Adrenal gland (tissue), 9 donors: ENCODE measurements at regions not wholly inside any gene's neighbourhood (a gene's known extent, or its start where the extent isn't known, plus 50 kb on each side); places are given as distances from the start of the nearest gene placed in this dataset.

Source experiments
- DNase-seq, 7 donors: peaks; one replicate each; pipeline ENCODE4 v3.0.0-alpha.2; 2019 to 2020
- H3K27ac ChIP-seq, 5 donors: fragments of 200-600 bp; sonication (generic) in 4 of 5; 1 replicate in 3 of 5; 2 replicates in 2 of 5; pipeline versions ENCODE4 v1.5.1 to v1.8.0; 2016 to 2020; ENCODE audit warnings: mild to moderate bottlenecking in 1 of 5
- H3K27me3 ChIP-seq: fragments of 200-600 bp; 2 replicates; pipeline ENCODE4 v1.8.0; 2021
- H3K36me3 ChIP-seq, 2 donors: fragments of 200-600 bp; replicated peaks in 1 of 2; 1 replicate in 1 of 2; 2 replicates in 1 of 2; pipeline versions ENCODE4 v1.5.1 to v1.8.0; 2018 to 2022
- H3K4me1 ChIP-seq, 2 donors: fragments of 200-600 bp; replicated peaks in 1 of 2; 1 replicate in 1 of 2; 2 replicates in 1 of 2; pipeline versions ENCODE4 v1.5.1 to v1.8.0; 2018 to 2021
- H3K4me3 ChIP-seq, 4 donors: fragments of 200-600 bp; sonication (generic) in 3 of 4; one replicate each; pipeline ENCODE4 v1.5.1; 2016 to 2018
- H3K9me3 ChIP-seq, 3 donors: fragments of 200-600 bp; sonication (generic) in 1 of 3; replicated peaks in 1 of 3; 1 replicate in 2 of 3; 2 replicates in 1 of 3; pipeline versions ENCODE4 v1.5.1 to v1.8.0; 2016 to 2021
- POLR2A ChIP-seq, 2 donors: fragments of 450-650 bp; IDR thresholded peaks; one replicate each; pipeline ENCODE4 v1.6.1; 2017; ENCODE audit warnings: antibody characterized with exemption in 2 of 2, mild to moderate bottlenecking in 2 of 2, moderate library complexity in 1 of 2
- WGBS, 4 donors: extraction: QIAGEN DNeasy Blood & Tissue Kit in 2 of 4; methylation state at CpG; one replicate each; pipeline versions ENCODE4 v1.1.5 to v1.1.7; 2013 to 2017; 5-methylcytosine and 5-hydroxymethylcytosine counted together
- intact Hi-C, 2 donors: fragments of 100-400 bp; cut with DNase I; formaldehyde crosslinking; loops; one replicate each; pipeline versions ENCODE4 v1.14.1 to v1.15.0; 2022 to 2023
- TF ChIP-seq, protein P1 (sequence below), 6 experiments: fragments of 450-650 bp in 4 of 6; fragments of 200-600 bp in 2 of 6; sonication (generic) in 1 of 6; IDR thresholded peaks; 1 replicate in 5 of 6; 2 replicates in 1 of 6; pipeline versions ENCODE4 v1.5.1 to v1.8.0; 2016 to 2021; ENCODE audit warnings: antibody characterized with exemption in 6 of 6, mild to moderate bottlenecking in 2 of 6, moderate library complexity in 1 of 6
- donor health status: healthy with polysubstance abuse.
- donor health status: Bipolar disorder and iron deficiency.
- donor health status: DM: yes; HTN: yes; CAD: no.
- donor health status: DM: no; HTN: no; CAD: no.
- donor health status: DM: no; HTN: no; CAD: no.

DNA sequence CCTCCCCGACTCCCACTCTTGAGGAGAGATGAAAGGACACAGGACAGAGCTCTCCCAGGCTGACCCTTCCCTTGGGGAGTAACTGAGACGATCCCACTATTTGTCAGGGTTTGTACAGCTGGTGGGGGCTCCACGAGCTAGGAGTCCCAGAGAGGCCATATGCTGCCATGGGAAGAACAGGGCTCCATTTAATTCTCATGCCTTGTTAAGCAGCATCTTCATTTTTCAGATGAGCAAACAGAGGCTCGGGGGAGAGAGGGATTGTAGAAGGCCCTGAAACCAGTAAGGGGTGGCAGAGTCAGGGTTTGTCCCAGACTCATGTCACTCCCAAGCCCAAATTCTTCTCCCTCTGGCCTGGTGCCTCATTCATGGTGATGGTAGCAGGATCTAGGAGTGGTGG lies 176.4 kb downstream of the NSG2 start:
- WGBS, 4 donors, result 73 to 86% (median 81%) methylated on average over 3 to 4 of the region's 4 CpGs
- Histone ChIP-seq H3K9me3 (no peaks in the 10 kb centered on the region), H3K27me3 (peaks cover 3% of the 10 kb centered on the region), H3K4me3 (no peak overlapping the region), H3K27ac (no peak overlapping the region), H3K36me3 (no peaks in the 10 kb centered on the region), H3K4me1 (no peaks in the 10 kb centered on the region)
- no peak for DNase-seq
- TF ChIP-seq, protein P1, sequence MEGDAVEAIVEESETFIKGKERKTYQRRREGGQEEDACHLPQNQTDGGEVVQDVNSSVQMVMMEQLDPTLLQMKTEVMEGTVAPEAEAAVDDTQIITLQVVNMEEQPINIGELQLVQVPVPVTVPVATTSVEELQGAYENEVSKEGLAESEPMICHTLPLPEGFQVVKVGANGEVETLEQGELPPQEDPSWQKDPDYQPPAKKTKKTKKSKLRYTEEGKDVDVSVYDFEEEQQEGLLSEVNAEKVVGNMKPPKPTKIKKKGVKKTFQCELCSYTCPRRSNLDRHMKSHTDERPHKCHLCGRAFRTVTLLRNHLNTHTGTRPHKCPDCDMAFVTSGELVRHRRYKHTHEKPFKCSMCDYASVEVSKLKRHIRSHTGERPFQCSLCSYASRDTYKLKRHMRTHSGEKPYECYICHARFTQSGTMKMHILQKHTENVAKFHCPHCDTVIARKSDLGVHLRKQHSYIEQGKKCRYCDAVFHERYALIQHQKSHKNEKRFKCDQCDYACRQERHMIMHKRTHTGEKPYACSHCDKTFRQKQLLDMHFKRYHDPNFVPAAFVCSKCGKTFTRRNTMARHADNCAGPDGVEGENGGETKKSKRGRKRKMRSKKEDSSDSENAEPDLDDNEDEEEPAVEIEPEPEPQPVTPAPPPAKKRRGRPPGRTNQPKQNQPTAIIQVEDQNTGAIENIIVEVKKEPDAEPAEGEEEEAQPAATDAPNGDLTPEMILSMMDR (IDR thresholded peaks at IDR 0.05), result no peak
- TF ChIP-seq POLR2A (IDR thresholded peaks at IDR 0.05), result no peak
- intact Hi-C loops, result no loop called here

GRCh38 chr5:174222891-174223290 lies 177.4 kb downstream of the NSG2 start:
- intact Hi-C loops, result no loop called here
- no peaks in the 10 kb centered on the region for H3K9me3 ChIP-seq
- TF ChIP-seq, protein P1 (IDR thresholded peaks at IDR 0.05), result no peak
- DNase-seq, result no peak
- no peaks in the 10 kb centered on the region for H3K36me3 ChIP-seq
- H3K4me3 ChIP-seq, result no peak overlapping the region
- 70 to 98% (median 84%) methylated on average over 3 to 5 of the region's 5 CpGs for WGBS, 4 donors
- no peaks in the 10 kb centered on the region for H3K4me1 ChIP-seq
- H3K27ac ChIP-seq, result no peak overlapping the region
- H3K27me3 ChIP-seq, result peaks cover 3% of the 10 kb centered on the region

DNA sequence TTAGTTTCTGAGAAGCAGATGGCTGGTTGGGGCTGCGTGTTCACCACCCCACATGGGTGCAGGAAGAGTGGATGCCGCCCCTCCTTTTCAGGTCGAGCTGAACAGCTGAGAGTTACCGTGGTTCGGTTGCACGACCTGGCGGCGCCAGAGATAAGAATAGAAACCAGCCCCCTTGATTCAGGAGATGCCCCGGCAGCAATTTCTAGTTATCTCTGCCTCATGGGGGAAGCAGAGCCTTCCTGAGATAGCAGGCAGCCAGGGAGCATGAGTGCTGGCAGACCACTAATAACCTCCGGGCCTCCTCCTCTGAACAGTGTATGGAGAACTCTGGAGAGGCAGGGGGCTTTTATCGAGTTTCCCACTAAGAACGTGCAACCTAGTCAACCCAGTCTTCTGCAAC lies 177.8 kb downstream of the NSG2 start:
- Histone ChIP-seq H3K4me3 (no peak overlapping the region), H3K9me3 (no peaks in the 10 kb centered on the region), H3K27me3 (peaks cover 3% of the 10 kb centered on the region), H3K36me3 (no peaks in the 10 kb centered on the region), H3K27ac (no peak overlapping the region), H3K4me1 (no peaks in the 10 kb centered on the region)
- intact Hi-C loops, result no loop called here
- no peak for DNase-seq
- WGBS, 4 donors, result 54 to 69% (median 67%) methylated on average over 9 to 12 of the region's 12 CpGs
- TF ChIP-seq, protein P1 (IDR thresholded peaks at IDR 0.05), result no peak
- no peak for TF ChIP-seq POLR2A (IDR thresholded peaks at IDR 0.05)

- intact Hi-C loops, result no loop called here
- Histone ChIP-seq H3K4me1 (no peaks in the 10 kb centered on the region), H3K27me3 (peaks cover 3% of the 10 kb centered on the region), H3K36me3 (no peaks in the 10 kb centered on the region), H3K9me3 (no peaks in the 10 kb centered on the region), H3K27ac (no peak overlapping the region), H3K4me3 (no peak overlapping the region)
- WGBS, 4 donors, result 20 to 91% (median 86%) methylated on average over 1 of the region's 1 CpG
- DNase-seq, result no peak
- TF ChIP-seq, protein P1 (IDR thresholded peaks at IDR 0.05), result no peak
- TF ChIP-seq POLR2A (IDR thresholded peaks at IDR 0.05), result no peak
Measured at GRCh38 chr5:174229068-174229467, 183.6 kb downstream of the NSG2 start.
